Fibroblast of the conjunctiva (primary cell): ENCODE measurements at regions not wholly inside any gene's neighbourhood (a gene's known extent, or its start where the extent isn't known, plus 50 kb on each side); places are given as distances from the start of the nearest gene placed in this dataset.

Experiments used
- DNase-seq: peaks from one replicate; pipeline ENCODE4 v3.0.0-alpha.2; 2010; ENCODE audit warnings: low read depth

- no peak for DNase-seq
Observed at GRCh38 chr11:128190312-128190711, 397.0 kb downstream of the ETS1 start.

GRCh38 chr11:128189823-128190222 lies 397.5 kb downstream of the ETS1 start:
- no peak for DNase-seq

DNA sequence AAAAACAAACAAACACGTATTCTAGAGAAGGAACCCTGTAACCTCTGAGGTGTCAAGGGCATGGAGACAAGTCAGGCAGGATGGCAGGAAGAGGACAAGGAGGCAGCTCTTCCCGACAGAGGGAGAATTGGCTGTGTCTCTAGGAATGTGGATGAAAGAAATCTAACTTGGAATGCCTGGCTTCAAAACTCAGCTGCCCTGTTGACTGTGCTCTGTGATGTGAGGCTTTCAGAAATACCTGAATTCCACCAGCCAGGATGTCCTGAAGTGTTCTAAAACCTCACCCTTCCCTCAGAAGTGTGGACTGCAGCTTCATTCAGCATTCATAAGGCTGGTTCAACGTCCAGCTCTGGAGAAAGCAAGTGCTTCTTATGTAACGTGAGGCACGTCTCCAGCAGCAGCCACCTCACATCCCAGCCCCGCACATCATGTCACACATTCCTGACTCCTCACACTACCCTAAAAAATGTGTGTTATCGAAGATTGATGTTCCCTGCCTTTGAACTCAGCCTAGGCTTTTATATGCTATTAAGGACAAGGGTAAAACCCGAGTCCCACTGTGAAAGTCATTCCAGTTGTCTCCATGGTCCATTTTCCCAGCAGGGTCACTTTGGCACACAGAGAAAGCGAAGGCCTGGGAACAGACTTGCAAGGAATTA lies 398.9 kb downstream of the ETS1 start:
- no peak for DNase-seq

DNA sequence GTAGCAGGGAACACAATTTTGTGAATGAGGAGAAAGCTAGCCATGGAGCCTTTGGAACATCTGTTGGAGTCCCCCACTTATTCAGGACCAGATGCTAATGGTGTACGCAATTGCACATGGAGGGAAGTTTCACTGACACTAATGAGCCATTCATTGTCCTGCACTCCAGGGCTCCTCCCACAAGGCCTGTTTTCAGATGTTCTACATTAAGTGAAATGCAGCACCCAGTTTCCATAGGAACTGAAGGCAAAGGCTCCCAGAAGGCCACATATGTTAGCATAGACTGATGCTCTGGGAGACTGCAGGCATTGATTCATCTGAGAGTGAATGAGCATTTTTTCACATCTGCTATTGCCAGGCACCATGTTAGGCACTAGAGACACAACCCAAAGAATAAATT lies 399.5 kb downstream of the ETS1 start:
- DNase-seq = peak; percentile 52

DNA sequence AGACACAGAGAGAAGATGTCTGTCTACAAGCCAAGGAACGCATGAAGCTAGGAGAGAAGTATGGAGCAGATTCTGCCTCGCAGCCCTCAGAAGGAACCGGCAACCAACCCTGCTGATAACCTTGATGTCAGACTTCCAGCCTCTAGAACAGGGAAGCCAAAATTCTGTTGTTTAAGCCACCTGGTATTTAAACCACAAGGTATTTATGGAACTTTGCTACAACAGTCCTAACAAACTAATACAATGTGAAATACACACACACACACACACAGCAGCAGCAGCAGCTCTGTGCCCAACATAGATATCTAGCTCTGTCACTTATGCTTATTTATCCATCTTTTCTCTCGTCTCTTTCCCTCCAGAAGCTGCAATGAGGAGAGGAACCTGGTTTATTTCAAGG lies 400.0 kb downstream of the ETS1 start:
- DNase-seq = no peak

GRCh38 chr11:128184981-128185380 lies 402.4 kb downstream of the ETS1 start:
- DNase-seq = no peak

DNA sequence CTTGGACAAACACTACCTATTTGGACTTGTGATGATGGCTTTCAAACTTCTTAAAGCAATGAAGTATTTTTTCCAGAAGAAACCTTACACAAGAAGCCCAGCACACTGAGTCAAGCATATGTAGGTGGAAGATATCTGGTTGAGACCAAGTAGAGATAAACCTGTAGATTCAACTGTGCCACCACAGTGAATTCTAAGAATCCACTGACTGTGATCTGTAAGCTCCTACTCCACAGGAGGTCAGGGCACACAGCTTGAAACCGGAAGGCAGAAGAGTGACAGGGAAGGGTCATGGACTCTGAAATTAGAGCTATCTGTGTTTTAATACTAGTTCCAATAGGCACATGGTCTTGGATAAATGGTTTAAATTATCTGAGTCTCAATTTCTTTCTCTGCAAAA lies 404.5 kb downstream of the ETS1 start:
- no peak for DNase-seq

GRCh38 chr11:128181984-128182383 lies 405.4 kb downstream of the ETS1 start:
- DNase-seq = no peak

DNA sequence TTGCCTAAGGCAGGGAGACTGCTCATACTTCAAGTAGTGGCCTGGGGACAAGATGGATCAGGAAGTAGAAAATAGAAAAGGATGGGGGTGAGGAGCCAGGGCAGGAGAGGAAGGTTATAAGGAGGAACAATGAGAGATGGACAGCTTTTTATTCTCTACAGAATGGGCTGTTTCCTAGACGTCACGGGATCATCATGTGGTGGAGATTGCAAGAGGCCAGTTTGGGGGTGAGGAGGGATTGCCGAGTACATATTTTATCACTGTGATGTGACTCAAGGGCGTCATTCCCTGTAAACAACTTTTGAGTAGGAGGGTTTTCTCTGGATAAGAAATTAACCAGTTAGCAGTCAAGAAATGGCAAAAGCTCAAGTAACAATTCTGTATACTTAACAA lies 406.3 kb downstream of the ETS1 start:
- no peak for DNase-seq

GRCh38 chr11:128180441-128181087 lies 406.8 kb downstream of the ETS1 start:
- peak; percentile 48 for DNase-seq

DNA sequence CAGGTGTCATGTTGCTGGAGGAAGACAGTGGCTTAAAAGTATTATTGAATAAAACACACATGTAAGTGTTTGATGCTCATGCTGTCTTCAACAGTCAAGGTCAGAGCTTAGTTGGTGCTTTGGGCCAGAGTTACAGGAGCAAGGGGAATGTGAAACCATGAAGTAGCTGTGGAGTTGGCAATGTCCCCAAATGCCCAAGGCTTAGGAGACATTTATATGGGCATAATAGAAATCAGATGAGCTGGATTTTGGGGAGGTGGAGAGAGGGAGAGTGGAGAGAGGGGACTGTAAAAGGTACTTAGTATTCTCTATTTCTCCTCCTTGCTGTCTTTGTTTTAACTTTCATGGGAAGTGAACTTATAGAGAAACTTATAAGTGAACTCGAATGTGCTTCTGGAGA lies 407.8 kb downstream of the ETS1 start:
- no peak for DNase-seq

- DNase-seq = no peak
Observed at GRCh38 chr11:128179039-128179438, 408.3 kb downstream of the ETS1 start.

DNA sequence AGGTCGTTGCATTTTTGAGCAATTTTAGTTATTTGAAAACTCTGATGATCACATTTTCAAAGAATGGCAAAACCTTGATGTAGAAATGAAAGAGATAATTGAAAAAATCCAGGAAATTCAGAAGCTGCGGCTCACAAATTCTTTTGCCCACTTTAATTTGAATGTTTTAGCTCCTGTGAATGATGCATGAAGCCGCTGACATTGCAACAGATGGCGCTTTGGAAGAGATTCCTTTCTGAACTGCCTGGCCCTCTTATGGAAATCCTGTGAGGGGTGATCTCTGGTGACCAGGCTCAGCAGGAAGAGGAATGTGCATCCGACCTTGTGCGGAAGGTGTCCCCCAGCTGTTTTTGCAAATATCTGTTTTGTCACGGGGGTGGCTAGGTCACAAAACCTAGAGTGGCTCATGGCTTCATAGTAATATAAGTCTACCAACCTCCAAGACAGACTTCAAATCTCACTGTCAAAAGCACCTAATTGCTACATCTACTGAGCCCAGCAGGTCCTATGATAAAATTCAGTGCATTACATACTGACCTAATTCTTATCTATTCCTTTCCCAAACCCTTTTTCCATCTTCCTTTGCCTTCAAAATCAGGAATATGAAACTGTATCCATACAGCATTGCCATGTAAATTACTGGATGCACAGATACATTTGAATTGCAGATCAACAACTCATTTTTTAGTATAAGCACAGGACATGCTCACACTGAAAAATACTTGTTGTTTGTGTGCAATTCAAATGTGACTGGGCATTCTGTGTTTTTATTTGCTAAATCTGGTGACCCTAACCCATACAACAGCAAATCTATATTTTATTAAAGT lies 412.7 kb downstream of the ETS1 start:
- no peak for DNase-seq

GRCh38 chr11:128172046-128172878 lies 415.1 kb downstream of the ETS1 start:
- DNase-seq = peak; percentile 87

GRCh38 chr11:128171506-128171905 lies 415.9 kb downstream of the ETS1 start:
- DNase-seq = no peak

DNA sequence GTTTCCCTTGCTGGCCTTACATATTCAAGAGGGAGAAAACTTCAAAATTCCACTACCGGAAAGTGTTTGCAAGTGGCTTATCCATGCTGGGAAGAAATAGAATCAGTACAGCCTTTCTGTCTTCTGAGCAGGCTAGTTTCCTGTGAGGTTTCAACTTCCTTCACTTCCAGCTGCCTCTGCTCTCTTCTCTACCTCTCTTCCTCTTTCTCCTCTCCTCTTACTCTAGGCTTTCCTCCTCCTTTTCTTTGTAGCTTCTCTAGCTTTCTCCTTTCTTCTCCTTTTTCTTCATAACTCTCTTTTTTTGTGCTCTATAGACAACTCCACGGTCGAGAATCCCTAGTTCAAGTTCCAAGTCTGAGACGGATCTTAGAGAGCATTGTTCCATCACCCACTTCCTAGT lies 421.8 kb downstream of the ETS1 start:
- DNase-seq = no peak

GRCh38 chr11:128164080-128164741 lies 423.1 kb downstream of the ETS1 start:
- DNase-seq = no peak

DNA sequence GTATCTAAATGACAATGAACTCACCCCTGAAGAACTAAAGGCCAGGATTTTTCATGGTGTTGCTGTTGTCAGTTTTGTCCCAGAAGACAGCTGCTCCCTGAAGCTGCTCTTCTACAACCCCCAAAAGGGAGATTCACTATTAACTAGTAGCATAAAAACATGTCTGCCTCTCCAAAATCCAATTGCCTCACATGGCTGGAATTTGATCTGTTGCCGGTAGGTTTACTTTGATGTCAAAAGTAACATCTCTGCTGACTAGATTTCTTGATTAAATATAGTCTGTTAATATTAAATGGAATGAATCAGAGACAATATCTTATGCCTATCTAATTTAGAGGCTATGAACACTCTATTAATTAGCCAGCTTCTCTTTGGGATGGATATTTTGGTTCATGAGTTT lies 425.4 kb downstream of the ETS1 start:
- no peak for DNase-seq

DNA sequence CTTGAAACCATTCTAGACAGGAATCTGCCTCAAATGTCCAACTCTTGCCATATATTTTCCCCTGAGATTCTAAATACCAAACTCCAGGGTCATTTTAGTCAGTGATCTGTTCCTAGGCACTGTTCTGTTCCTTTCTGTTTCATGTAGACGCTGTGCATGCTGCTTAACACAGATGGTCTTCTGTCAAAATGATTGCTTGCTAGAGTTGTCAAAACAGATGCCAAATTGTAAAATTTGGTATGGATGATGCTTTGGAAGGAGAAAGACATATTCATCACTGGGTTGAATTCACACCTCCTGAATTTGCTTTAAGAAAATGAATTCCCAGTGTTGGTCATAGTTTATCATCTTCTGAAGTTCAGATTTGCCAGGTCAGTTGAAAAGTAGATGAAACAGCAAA lies 425.9 kb downstream of the ETS1 start:
- DNase-seq = no peak

DNA sequence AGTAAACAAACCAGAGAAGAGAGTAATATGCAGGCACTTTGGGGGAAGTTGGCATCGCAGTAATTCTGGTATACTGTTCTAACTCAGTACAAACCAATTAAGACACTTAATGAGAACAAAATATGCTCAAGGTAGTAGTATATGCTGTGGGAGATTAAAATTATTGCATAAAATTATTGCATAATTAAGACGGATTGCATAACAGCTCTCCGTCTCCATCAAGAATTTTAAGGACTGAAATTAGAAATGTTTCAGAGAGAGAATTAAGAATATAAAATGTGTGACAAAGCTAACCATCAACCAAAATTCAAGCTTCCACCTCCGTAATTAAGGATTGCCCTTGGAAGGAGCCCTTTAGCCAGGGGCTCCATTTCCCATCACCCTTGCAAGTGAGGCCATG lies 428.5 kb downstream of the ETS1 start:
- no peak for DNase-seq

DNA sequence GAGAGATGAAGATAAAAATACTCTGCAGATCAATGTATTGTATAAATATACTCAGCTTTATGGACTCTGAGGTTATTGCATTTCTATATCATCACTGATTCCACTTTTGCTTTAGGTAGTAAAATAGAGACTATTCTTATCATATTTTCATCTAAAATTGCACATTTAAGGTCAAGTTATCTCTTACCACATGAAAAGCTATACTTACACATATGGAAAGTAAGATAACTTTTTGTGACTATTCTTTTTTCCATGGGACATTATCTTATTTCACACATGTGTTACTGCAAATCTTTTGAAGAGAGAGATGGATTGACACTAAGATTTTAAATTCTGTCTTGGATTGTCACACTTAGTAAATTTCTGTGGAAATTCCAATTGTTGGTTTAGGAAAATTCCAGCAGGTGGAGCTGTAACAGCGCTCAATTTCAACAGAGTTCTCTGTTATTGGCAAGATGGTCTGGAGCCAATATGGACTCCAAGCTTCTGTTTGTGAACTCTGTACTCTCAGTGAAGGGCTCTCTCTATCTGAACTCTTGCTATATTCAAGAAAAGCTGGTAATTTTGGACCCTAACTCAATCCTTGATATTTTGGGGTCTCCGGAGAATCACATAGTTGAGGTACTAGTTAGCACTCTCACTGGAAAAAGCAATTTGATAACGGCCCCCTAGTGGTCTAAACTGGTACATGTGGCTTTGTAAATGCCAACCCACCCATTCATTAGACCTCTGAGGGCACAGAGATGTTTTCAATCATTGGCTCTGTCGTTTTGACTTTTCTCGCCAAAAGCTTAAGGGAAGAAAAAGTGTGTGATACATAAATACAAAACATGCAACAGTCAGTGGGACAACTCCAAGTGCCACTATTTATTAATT lies 429.7 kb downstream of the ETS1 start:
- DNase-seq = peak; percentile 76
